NCI-H510A treated with DMSO at 0.1 percent for 48 hours (cell line): ENCODE measurements at regions not wholly inside any gene's neighbourhood (a gene's known extent, or its start where the extent isn't known, plus 50 kb on each side); places are given as distances from the start of the nearest gene placed in this dataset.
"Not testable (repeated sequence)": the region's sequence is repeated elsewhere in the genome, so short reads cannot be mapped to it uniquely, and the experiment has no call there.

ENCODE experiments used
- DNase-seq: peaks from one replicate; lab custom pipeline; 2025; lab: John Stamatoyannopoulos, UW

GRCh38 chr3:18734309-18734708 lies 309.2 kb upstream of the SATB1 start:
- no peak for DNase-seq

GRCh38 chr3:18732474-18732873 lies 307.3 kb upstream of the SATB1 start:
- DNase-seq = no peak

- no peak for DNase-seq
Measured at GRCh38 chr3:18730491-18730890, 305.4 kb upstream of the SATB1 start.

- DNase-seq = no peak
Measured at GRCh38 chr3:18729671-18730070, 304.5 kb upstream of the SATB1 start.

GRCh38 chr3:18725668-18726407 lies 300.7 kb upstream of the SATB1 start:
- no peak for DNase-seq

- no peak for DNase-seq
Measured at GRCh38 chr3:18724456-18724855, 299.3 kb upstream of the SATB1 start.

- no peak for DNase-seq
Measured at GRCh38 chr3:18723206-18723810, 298.2 kb upstream of the SATB1 start.

- DNase-seq = no peak
Measured at GRCh38 chr3:18720543-18720942, 295.4 kb upstream of the SATB1 start.

- DNase-seq = no peak
Measured at GRCh38 chr3:18717598-18717997, 292.5 kb upstream of the SATB1 start.

- no peak for DNase-seq
Measured at GRCh38 chr3:18716821-18717220, 291.7 kb upstream of the SATB1 start.

- no peak for DNase-seq
Measured at GRCh38 chr3:18716101-18716500, 291.0 kb upstream of the SATB1 start.

- DNase-seq = no peak
Measured at GRCh38 chr3:18715208-18715607, 290.1 kb upstream of the SATB1 start.

- DNase-seq = no peak
Measured at GRCh38 chr3:18713577-18713951, 288.4 kb upstream of the SATB1 start.

GRCh38 chr3:18712713-18713576 lies 287.8 kb upstream of the SATB1 start:
- no peak for DNase-seq

- DNase-seq = no peak
Measured at GRCh38 chr3:18704326-18704725, 279.2 kb upstream of the SATB1 start.

GRCh38 chr3:18703798-18704197 lies 278.7 kb upstream of the SATB1 start:
- DNase-seq = no peak

- DNase-seq = not testable (repeated sequence)
Measured at GRCh38 chr3:18693588-18694329, 268.6 kb upstream of the SATB1 start.

- DNase-seq = no peak
Measured at GRCh38 chr3:18687286-18687685, 262.1 kb upstream of the SATB1 start.

- DNase-seq = no peak
Measured at GRCh38 chr3:18683900-18684299, 258.8 kb upstream of the SATB1 start.

- no peak for DNase-seq
Measured at GRCh38 chr3:18681818-18682345, 256.7 kb upstream of the SATB1 start.

- no peak for DNase-seq
Measured at GRCh38 chr3:18680758-18681157, 255.6 kb upstream of the SATB1 start.

GRCh38 chr3:18679238-18679637 lies 254.1 kb upstream of the SATB1 start:
- no peak for DNase-seq
